Adrenal gland (tissue), 5 donors: ENCODE measurements at regions not wholly inside any gene's neighbourhood (a gene's known extent, or its start where the extent isn't known, plus 50 kb on each side); places are given as distances from the start of the nearest gene placed in this dataset.

Experiments
- CTCF ChIP-seq, 6 experiments: fragments of 450-650 bp in 4 of 6; fragments of 200-600 bp in 2 of 6; sonication (generic) in 1 of 6; IDR thresholded peaks; 1 replicate in 5 of 6; 2 replicates in 1 of 6; pipeline versions ENCODE4 v1.5.1 to v1.8.0; 2016 to 2021; ENCODE audit warnings: antibody characterized with exemption in 6 of 6, mild to moderate bottlenecking in 2 of 6, moderate library complexity in 1 of 6
- POLR2A ChIP-seq, 2 donors: fragments of 450-650 bp; IDR thresholded peaks; one replicate each; pipeline ENCODE4 v1.6.1; 2017; ENCODE audit warnings: antibody characterized with exemption in 2 of 2, mild to moderate bottlenecking in 2 of 2, moderate library complexity in 1 of 2
- donor health status: DM: no; HTN: no; CAD: no.

- TF ChIP-seq CTCF (IDR thresholded peaks at IDR 0.05) = no peak
- no peak for TF ChIP-seq POLR2A (IDR thresholded peaks at IDR 0.05)
Observed at GRCh38 chr4:152095701-152096070, 334.9 kb upstream of the GATB start.
